PC-9 (cell line): ENCODE measurements at regions not wholly inside any gene's neighbourhood (a gene's known extent, or its start where the extent isn't known, plus 50 kb on each side); places are given as distances from the start of the nearest gene placed in this dataset.

ENCODE experiments used
- CTCF ChIP-seq: fragments of 200-600 bp; sonication (generic); conservative IDR thresholded peaks from 2 replicates; pipeline ENCODE4 v1.6.1; 2017; ENCODE audit warnings: mixed run types, antibody characterized with exemption, mild to moderate bottlenecking, moderate library complexity
- EZH2 ChIP-seq: fragments of 200-600 bp; sonication (generic); IDR thresholded peaks from 2 replicates; pipeline ENCODE4 v1.8.0; 2017; ENCODE audit warnings: antibody characterized with exemption, low read depth

GRCh38 chr18:70500748-70501147, 211.9 kb downstream of the SOCS6 start:
- no peak for TF ChIP-seq CTCF
- TF ChIP-seq EZH2, result no peak
